Lower leg skin (tissue), 3 donors: ENCODE measurements at regions not wholly inside any gene's neighbourhood (a gene's known extent, or its start where the extent isn't known, plus 50 kb on each side); places are given as distances from the start of the nearest gene placed in this dataset.

Experiments
- CTCF ChIP-seq, 3 donors: fragments of 450-650 bp; IDR thresholded peaks; one replicate each; pipeline ENCODE4 v1.5.1; 2016; ENCODE audit warnings: antibody characterized with exemption in 3 of 3, mild to moderate bottlenecking in 3 of 3, moderate library complexity in 2 of 3
- POLR2A ChIP-seq, 2 donors: fragments of 450-650 bp; IDR thresholded peaks; one replicate each; pipeline ENCODE4 v1.6.1; 2016 to 2017; ENCODE audit warnings: antibody characterized with exemption in 2 of 2, mild to moderate bottlenecking in 1 of 2, moderate library complexity in 1 of 2

- TF ChIP-seq CTCF (IDR thresholded peaks at IDR 0.05) (no peak), POLR2A (IDR thresholded peaks at IDR 0.05) (no peak)
Measured at GRCh38 chr10:78800535-78801320, 268.0 kb upstream of the ZMIZ1 start.
